Stimulated activated CD8-positive, alpha-beta memory T cell treated with anti-CD3 and anti-CD28 coated beads, Interleukin-2, amount 100 ng/mL, for 48 hours (primary cell): ENCODE measurements at regions not wholly inside any gene's neighbourhood (a gene's known extent, or its start where the extent isn't known, plus 50 kb on each side); places are given as distances from the start of the nearest gene placed in this dataset.

ENCODE experiments used
- DNase-seq, 2 donors: peaks; one replicate each; pipeline ENCODE4 v3.0.0-alpha.2; 2020; ENCODE audit warnings: low read depth in 2 of 2

DNA sequence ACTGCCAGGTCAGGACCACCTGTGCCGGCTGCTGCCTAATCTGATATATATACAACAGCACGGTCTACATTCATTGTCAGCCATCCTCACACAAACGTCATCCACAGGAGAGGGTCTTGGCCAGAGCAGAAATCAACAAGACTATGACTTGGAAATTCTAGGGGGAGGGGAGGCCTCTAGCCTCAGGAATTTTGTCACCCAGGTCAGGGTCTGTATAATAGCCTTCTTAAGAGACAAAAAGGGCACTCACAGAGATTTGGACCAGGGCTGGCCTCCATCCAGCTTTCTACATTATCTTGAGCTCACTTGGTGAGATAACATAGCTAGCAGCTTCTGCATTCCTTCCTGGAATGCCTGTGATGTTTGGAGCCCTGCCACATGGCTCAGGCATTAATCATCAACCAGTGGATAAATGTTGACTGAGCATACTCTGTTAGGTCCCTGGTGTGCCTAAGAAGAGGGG is 50.4 kb upstream of the CTIF start:
- DNase-seq = no peak

DNA sequence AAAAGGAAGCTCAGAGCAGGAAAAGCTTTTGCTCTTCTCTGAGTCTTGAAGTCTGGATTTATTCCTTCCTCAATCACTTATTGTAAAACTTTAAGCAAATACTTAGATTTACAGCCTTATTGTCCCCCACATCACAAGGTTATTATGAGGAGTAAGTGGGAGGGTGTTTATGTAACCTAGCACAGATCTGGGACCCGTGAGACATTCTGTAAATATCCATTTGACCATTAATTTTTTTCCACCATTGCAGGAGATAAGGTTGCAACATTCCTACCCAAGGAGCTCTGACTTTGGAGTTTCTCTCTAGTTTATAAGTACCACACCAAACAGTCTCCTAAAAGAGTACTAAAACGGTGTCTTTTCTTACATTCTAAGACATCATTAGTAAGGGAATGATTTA is 52.1 kb upstream of the CTIF start:
- DNase-seq = no peak

DNA sequence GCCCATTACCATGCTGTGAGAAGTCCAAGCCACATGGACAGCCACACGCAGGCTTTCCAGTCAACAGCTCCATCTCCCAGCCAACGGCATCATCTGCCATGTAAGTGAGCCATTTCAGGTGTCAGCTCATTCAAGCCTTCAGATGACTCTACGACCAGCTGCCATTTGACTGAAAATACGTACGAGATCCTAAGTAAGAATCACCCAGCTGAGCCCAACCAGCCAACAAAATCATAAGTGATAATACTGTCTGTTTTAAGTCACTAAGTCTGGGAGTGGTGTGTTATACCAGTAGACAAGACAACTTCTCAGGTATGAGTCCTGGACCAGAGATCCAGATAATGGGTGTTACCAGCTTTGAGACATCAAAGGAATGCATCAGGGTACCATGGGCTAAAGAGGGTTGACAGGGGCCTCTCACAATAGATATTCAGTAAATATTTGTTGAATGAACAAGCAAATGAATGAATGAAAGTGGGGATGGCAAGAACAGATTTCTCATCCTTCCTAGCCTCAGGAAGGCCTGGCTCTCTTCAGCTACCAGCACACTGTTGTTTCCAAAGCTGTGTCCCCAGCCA is 52.9 kb upstream of the CTIF start:
- DNase-seq = no peak

DNA sequence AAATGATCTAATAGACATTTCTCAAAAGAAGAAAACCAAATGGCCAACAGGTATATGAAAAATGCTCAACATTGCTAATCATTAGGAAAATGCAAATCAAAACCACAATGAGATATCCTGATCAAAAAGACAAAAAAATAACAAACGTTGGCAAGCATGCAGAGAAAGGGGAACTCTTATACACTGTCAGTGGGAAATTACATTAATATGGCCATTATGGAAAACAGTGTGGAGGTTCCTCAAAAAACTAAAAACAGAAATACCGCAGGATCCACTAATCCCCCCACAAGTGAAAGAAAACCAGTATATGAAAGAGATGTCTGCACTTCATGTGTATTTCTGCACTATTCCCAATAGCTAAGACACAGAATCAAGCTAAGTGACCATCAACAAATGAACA is 57.7 kb upstream of the CTIF start:
- DNase-seq = no peak

GRCh38 chr18:48479531-48479930 is 59.3 kb upstream of the CTIF start:
- no peak for DNase-seq

- no peak for DNase-seq
Measured at GRCh38 chr18:48477348-48477747, 61.5 kb upstream of the CTIF start.

- no peak for DNase-seq
Measured at GRCh38 chr18:48476550-48476917, 62.3 kb upstream of the CTIF start.

GRCh38 chr18:48475635-48476549 is 62.9 kb upstream of the CTIF start:
- DNase-seq = peak in 1 of 2 donors; percentile 3

- no peak for DNase-seq
Measured at GRCh38 chr18:48473816-48474215, 64.6 kb upstream of the ZBTB7C start.

- no peak for DNase-seq
Measured at GRCh38 chr18:48472610-48473009, 63.4 kb upstream of the ZBTB7C start.

- no peak for DNase-seq
Measured at GRCh38 chr18:48470484-48471180, 61.4 kb upstream of the ZBTB7C start.

GRCh38 chr18:48468151-48468550 is 59.0 kb upstream of the ZBTB7C start:
- no peak for DNase-seq

DNA sequence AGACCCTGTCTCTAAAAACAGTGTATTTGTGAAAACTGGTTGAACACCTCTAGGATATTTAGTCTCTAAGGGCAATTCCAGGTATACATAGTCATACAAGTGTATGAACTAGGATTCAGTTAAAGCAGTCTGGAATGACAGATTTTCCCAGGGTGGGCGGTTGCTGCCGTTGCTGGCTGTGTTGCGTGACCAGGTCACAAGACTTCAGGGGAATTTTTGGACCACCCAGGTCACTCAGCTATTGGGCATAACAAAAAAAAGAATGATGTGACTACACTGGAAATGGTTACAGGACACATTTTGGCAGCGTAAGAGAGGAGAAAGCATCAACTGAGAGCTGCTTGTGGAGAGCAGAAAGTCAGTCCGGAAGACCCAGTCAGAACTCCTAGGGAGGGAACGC is 58.0 kb upstream of the ZBTB7C start:
- DNase-seq = no peak

- DNase-seq = no peak
Measured at GRCh38 chr18:48462510-48462909, 53.3 kb upstream of the ZBTB7C start.

DNA sequence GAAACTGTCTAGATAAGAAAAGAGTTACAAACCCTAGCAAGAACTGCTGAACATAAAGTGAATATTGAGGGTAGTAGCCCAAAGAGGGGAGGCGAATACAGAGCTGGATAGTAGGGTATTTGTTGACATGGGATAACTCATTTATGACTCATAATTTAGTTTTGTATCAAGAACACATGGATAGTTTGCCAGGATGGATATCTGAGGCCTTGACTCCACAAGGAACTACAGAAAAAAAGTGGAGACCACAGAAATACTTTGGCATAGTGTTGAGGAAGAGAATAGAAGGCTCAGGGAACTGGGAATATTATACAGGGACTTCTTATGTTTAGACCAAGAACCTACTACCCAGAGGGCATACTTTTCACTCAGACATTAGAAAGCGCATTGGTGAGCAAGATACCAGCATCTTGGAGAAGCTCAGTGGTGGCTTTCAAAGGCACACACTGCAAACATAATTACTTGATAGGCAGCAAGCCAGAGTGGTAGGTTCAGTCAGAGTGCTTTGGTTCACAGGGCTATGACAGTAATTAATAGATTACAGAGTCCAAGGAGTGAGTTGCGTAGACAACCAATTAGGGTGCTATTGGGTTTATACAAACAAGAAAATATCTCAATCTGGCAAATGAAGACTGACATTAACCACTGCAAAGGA is 51.9 kb upstream of the ZBTB7C start:
- DNase-seq = no peak

DNA sequence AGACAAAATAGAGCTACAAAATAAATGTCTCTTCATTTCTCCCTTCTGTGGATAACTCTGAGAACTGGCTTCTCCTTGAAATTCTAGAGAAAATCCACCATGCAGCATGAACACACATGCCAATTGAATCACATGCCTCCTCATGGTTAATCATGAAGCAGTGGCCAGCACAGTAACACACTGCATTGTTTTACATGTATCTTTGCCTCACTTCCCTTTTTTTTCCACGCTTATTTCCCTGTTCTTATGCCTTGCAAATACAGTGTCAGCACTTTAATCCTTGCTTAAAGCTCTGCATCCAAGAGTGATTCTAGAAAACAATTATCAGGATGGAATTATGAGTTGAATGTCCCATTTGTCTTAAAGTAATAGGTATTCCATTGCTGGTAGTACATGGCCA is 50.3 kb upstream of the ZBTB7C start:
- DNase-seq = no peak

GRCh38 chr18:48459016-48459415 is 49.8 kb upstream of the ZBTB7C start:
- DNase-seq = no peak
